Stomach (tissue), 8 donors: ENCODE measurements at regions not wholly inside any gene's neighbourhood (a gene's known extent, or its start where the extent isn't known, plus 50 kb on each side); places are given as distances from the start of the nearest gene placed in this dataset.

Source experiments
- DNase-seq, 2 donors: peaks; one replicate each; pipeline versions ENCODE4 v3.0.0 to v3.0.0-alpha.2; 2013 to 2019
- H3K27ac ChIP-seq, 5 donors: fragments of 200-600 bp in 4 of 5; sonication (generic) in 4 of 5; one replicate each; pipeline ENCODE4 v1.5.1; 2013 to 2019; ENCODE audit warnings: mild to moderate bottlenecking in 1 of 5, moderate library complexity in 1 of 5
- H3K27me3 ChIP-seq, 3 donors: fragments of 200-600 bp; sonication (generic); one replicate each; pipeline ENCODE4 v1.5.1; 2017 to 2019; ENCODE audit warnings: mixed run types in 1 of 3
- H3K36me3 ChIP-seq, 4 donors: fragments of 200-600 bp; sonication (generic); 1 replicate in 3 of 4; 2 replicates in 1 of 4; pipeline ENCODE4 v1.5.1; 2016 to 2019
- H3K4me1 ChIP-seq, 4 donors: fragments of 200-600 bp; sonication (generic); one replicate each; pipeline ENCODE4 v1.5.1; 2016 to 2019
- H3K4me3 ChIP-seq, 4 donors: fragments of 200-600 bp; sonication (generic) in 3 of 4; one replicate each; pipeline ENCODE4 v1.5.1; 2016 to 2019; ENCODE audit warnings: mild to moderate bottlenecking in 1 of 4
- H3K9me3 ChIP-seq, 4 donors: fragments of 200-600 bp; sonication (generic); one replicate each; pipeline ENCODE4 v1.5.1; 2016 to 2019
- EP300 ChIP-seq: sonication (generic); formaldehyde crosslinking; IDR thresholded peaks from one replicate; pipeline ENCODE4 v1.6.1; 2017; ENCODE audit warnings: antibody characterized with exemption
- POLR2A ChIP-seq, 4 donors: fragments of 450-650 bp; IDR thresholded peaks; one replicate each; pipeline ENCODE4 v1.6.1; 2016; ENCODE audit warnings: antibody characterized with exemption in 4 of 4, control low read depth in 2 of 4, mild to moderate bottlenecking in 1 of 4, moderate library complexity in 1 of 4
- POLR2AphosphoS5 ChIP-seq, 3 donors: sonication (generic); formaldehyde crosslinking; IDR thresholded peaks; one replicate each; pipeline ENCODE4 v1.6.1; 2016; ENCODE audit warnings: antibody characterized with exemption in 3 of 3
- WGBS, 5 donors: extraction: QIAGEN DNeasy Blood & Tissue Kit in 3 of 5; methylation state at CpG; one replicate each; pipeline versions ENCODE4 v1.1.5 to v1.1.7; 2013 to 2018; 5-methylcytosine and 5-hydroxymethylcytosine counted together
- intact Hi-C: fragments of 100-400 bp; cut with DNase I; formaldehyde crosslinking; loops from one replicate; pipeline ENCODE4 v1.15.1; 2023; ENCODE audit warnings: low total_unique reads
- TF ChIP-seq, protein P1 (sequence below), 7 experiments: fragments of 450-650 bp in 4 of 7; fragments of 200-600 bp in 3 of 7; sonication (generic) in 3 of 7; IDR thresholded peaks; one replicate each; pipeline ENCODE4 v1.5.1; 2016 to 2019; ENCODE audit warnings: antibody characterized with exemption in 7 of 7, control low read depth in 2 of 7, mild to moderate bottlenecking in 1 of 7
- donor health status: healthy with polysubstance abuse.
- donor health status: Bipolar disorder and iron deficiency.
- donor health status: healthy.

GRCh38 chr2:153165021-153165420 lies 313.5 kb downstream of the RPRM start:
- TF ChIP-seq, protein P1, sequence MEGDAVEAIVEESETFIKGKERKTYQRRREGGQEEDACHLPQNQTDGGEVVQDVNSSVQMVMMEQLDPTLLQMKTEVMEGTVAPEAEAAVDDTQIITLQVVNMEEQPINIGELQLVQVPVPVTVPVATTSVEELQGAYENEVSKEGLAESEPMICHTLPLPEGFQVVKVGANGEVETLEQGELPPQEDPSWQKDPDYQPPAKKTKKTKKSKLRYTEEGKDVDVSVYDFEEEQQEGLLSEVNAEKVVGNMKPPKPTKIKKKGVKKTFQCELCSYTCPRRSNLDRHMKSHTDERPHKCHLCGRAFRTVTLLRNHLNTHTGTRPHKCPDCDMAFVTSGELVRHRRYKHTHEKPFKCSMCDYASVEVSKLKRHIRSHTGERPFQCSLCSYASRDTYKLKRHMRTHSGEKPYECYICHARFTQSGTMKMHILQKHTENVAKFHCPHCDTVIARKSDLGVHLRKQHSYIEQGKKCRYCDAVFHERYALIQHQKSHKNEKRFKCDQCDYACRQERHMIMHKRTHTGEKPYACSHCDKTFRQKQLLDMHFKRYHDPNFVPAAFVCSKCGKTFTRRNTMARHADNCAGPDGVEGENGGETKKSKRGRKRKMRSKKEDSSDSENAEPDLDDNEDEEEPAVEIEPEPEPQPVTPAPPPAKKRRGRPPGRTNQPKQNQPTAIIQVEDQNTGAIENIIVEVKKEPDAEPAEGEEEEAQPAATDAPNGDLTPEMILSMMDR (IDR thresholded peaks at IDR 0.05) = no peak
- TF ChIP-seq EP300 = no peak
- TF ChIP-seq POLR2AphosphoS5 (IDR thresholded peaks at IDR 0.05) = no peak
- no peak for TF ChIP-seq POLR2A (IDR thresholded peaks at IDR 0.05)
- intact Hi-C loops = no loop called here
- Histone ChIP-seq H3K36me3 (no peaks in the 10 kb centered on the region), H3K27ac (no peak overlapping the region), H3K4me3 (no peak overlapping the region), H3K4me1 (no peaks in the 10 kb centered on the region), H3K27me3 (no peaks in the 10 kb centered on the region), H3K9me3 (no peaks in the 10 kb centered on the region)
- no peak for DNase-seq

GRCh38 chr2:153163055-153163454 lies 315.5 kb downstream of the RPRM start:
- intact Hi-C loops = no loop called here
- Histone ChIP-seq H3K4me3 (no peak overlapping the region), H3K36me3 (no peaks in the 10 kb centered on the region), H3K27me3 (no peaks in the 10 kb centered on the region), H3K4me1 (no peaks in the 10 kb centered on the region), H3K27ac (no peak overlapping the region), H3K9me3 (no peaks in the 10 kb centered on the region)
- 58 to 83% (median 67%) methylated on average over 2 of the region's 2 CpGs for WGBS, 5 donors
- no peak for TF ChIP-seq POLR2AphosphoS5 (IDR thresholded peaks at IDR 0.05)
- no peak for TF ChIP-seq POLR2A (IDR thresholded peaks at IDR 0.05)
- TF ChIP-seq EP300 = no peak
- TF ChIP-seq, protein P1 (IDR thresholded peaks at IDR 0.05) = peak in 2 of 7 experiments; percentile 18 to 30
- peak in 1 of 2 donors; percentile 67 for DNase-seq

DNA sequence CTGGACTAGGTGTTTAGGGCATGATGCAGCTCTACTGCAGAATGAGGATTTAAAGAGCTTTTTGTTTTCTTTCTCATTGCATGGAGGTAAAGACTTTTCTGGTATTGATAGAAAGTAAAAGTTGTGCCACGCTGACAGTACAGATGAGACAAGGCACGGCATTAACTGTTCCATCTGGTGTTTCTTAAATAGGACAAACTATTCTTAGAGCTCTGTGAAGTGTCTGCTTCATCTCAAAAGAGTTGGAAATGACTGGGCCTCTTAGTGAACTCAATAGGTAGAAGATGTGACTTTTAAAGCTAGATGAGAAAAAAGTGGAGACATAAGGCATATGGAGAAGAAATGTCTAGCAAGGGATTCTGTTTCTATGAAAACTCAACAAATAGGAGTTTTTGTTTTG lies 321.8 kb downstream of the RPRM start:
- Histone ChIP-seq H3K27me3 (no peaks in the 10 kb centered on the region), H3K4me1 (no peaks in the 10 kb centered on the region), H3K9me3 (peaks cover 0 to 9% (median 2%) of the 10 kb centered on the region in 4 donors), H3K4me3 (no peak overlapping the region), H3K27ac (no peak overlapping the region), H3K36me3 (no peaks in the 10 kb centered on the region)
- peak in 1 of 2 donors; percentile 18 for DNase-seq
- TF ChIP-seq, protein P1 (IDR thresholded peaks at IDR 0.05) = no peak
- TF ChIP-seq EP300 (no peak), POLR2AphosphoS5 (IDR thresholded peaks at IDR 0.05) (no peak), POLR2A (IDR thresholded peaks at IDR 0.05) (no peak)
- 52 to 87% (median 75%) methylated on average over 2 of the region's 2 CpGs for WGBS, 5 donors
- intact Hi-C loops = no loop called here

DNA sequence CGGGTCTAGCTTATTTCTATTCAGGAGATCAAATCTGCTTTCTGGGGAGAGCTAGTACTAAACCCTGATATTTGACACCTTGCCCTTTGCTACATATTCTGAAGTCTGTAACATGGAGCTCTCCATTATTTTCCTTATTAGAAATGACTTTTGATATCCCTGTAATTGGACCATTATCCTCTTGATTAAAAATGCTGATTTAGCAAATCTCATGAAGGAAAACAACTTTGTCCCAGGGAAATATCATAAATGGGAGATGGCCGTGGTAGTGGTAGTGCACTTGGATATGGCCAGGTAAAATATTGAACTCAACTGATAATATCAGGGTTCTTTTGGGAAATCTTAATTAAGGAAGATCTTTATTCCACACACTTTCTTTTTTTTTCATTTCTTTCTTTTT lies 326.5 kb downstream of the RPRM start:
- H3K4me1 ChIP-seq = no peaks in the 10 kb centered on the region
- no peaks in the 10 kb centered on the region for H3K36me3 ChIP-seq
- intact Hi-C loops = no loop called here
- no peak for DNase-seq
- H3K4me3 ChIP-seq = no peak overlapping the region
- 89 to 91% (median 90%) methylated on average over 2 of the region's 2 CpGs for WGBS, 5 donors
- no peak for TF ChIP-seq EP300
- no peak for TF ChIP-seq POLR2AphosphoS5 (IDR thresholded peaks at IDR 0.05)
- TF ChIP-seq, protein P1 (IDR thresholded peaks at IDR 0.05) = no peak
- no peak for TF ChIP-seq POLR2A (IDR thresholded peaks at IDR 0.05)
- H3K27me3 ChIP-seq = no peaks in the 10 kb centered on the region
- H3K9me3 ChIP-seq = peaks cover 0 to 9% (median 2%) of the 10 kb centered on the region in 4 donors
- H3K27ac ChIP-seq = no peak overlapping the region
